GM12878 (cell line): ENCODE measurements at regions not wholly inside any gene's neighbourhood (a gene's known extent, or its start where the extent isn't known, plus 50 kb on each side); places are given as distances from the start of the nearest gene placed in this dataset.

Experiments
- ATAC-seq: fragments of 200-7000 bp; cut with Tn5 transposase; 3 replicates; pipeline ENCODE4 v1.9.1; 2020; ENCODE audit warnings: mild to moderate bottlenecking, moderate library complexity
- BruUV-seq: library from RNA; stranded (reverse); fragments of 400-500 nt; replicated peaks from 2 replicates; lab custom pipeline; 2021; lab: Mats Ljungman, UMichigan
- CTCF ChIA-PET: fragments of 300-600 bp; sonication (Branson Sonifier 250); formaldehyde crosslinking; extraction: SDS; loops from one replicate; lab custom pipeline; 2021; ENCODE audit warnings: inconsistent platforms; lab: Yijun Ruan, JAX
- POLR2A ChIA-PET: fragments of 350-600 bp; formaldehyde crosslinking; extraction: SDS; loops from one replicate; lab custom pipeline; 2021; ENCODE audit warnings: inconsistent platforms; lab: Charles Lee
- RAD21 ChIA-PET: fragments of 300-600 bp; sonication (Branson Sonifier 250); formaldehyde crosslinking; loops from one replicate; lab custom pipeline; 2023; ENCODE audit warnings: antibody characterized with exemption; ENCODE audit not compliant: unreplicated experiment; lab: Charles Lee
- SMC1A ChIA-PET: fragments of 300-600 bp; sonication (Branson Sonifier 250); formaldehyde crosslinking; loops from one replicate; lab custom pipeline; 2023; ENCODE audit not compliant: unreplicated experiment, uncharacterized antibody; lab: Charles Lee
- DNase-seq: peaks from one replicate; pipeline ENCODE4 v3.0.0-alpha.2; 2011; ENCODE audit warnings: low read depth, low spot score
- FAIRE-seq: peaks from 3 replicates; lab custom pipeline; 2011; peaks lifted over from hg19 to GRCh38; lab: Jason Lieb, UNC
- H2AFZ ChIP-seq: 2 replicates; pipeline ENCODE4 v1.6.0; 2011; ENCODE audit warnings: low read depth, low read length, control low read depth; ENCODE audit not compliant: control insufficient read depth
- H3K27ac ChIP-seq: 2 replicates; pipeline ENCODE4 v1.5.1; 2011; ENCODE audit warnings: control low read depth; ENCODE audit not compliant: control insufficient read depth, insufficient read depth
- H3K27me3 ChIP-seq, 2 experiments: replicated peaks in 1 of 2; 2 replicates each; pipeline versions ENCODE4 v1.6.0 to v1.6.1; 2011; ENCODE audit warnings: low read length in 1 of 2; ENCODE audit not compliant: control insufficient read depth in 2 of 2, insufficient read depth in 2 of 2
- H3K36me3 ChIP-seq, 2 experiments: 2 replicates each; pipeline ENCODE4 v1.5.1; 2011; ENCODE audit warnings: low read length in 1 of 2; ENCODE audit not compliant: control insufficient read depth in 2 of 2, insufficient read depth in 2 of 2
- H3K4me1 ChIP-seq: 2 replicates; pipeline ENCODE4 v1.6.1; 2011; ENCODE audit warnings: mild to moderate bottlenecking, low read length, moderate library complexity, mixed read lengths; ENCODE audit not compliant: control insufficient read depth, insufficient read depth
- H3K4me2 ChIP-seq: 2 replicates; pipeline ENCODE4 v1.6.0; 2011; ENCODE audit warnings: control low read depth; ENCODE audit not compliant: control insufficient read depth, insufficient read depth
- H3K4me3 ChIP-seq: fragments of 200-600 bp; sonication (generic); 2 replicates; pipeline ENCODE4 v1.5.1; 2016
- H3K79me2 ChIP-seq: 2 replicates; pipeline ENCODE4 v1.6.0; 2011; ENCODE audit warnings: low read length; ENCODE audit not compliant: control insufficient read depth, insufficient read depth
- H3K9ac ChIP-seq: 2 replicates; pipeline ENCODE4 v1.8.0; 2011; ENCODE audit warnings: low read length, control low read depth, mixed read lengths; ENCODE audit not compliant: control insufficient read depth, insufficient read depth
- H3K9me3 ChIP-seq: replicated peaks from 3 replicates; pipeline ENCODE4 v1.5.1; 2011; ENCODE audit warnings: mild to moderate bottlenecking, low read length; ENCODE audit not compliant: control insufficient read depth, insufficient read depth
- H4K20me1 ChIP-seq: 2 replicates; pipeline ENCODE4 v1.6.0; 2011; ENCODE audit not compliant: control insufficient read depth, insufficient read depth
- ATF7 ChIP-seq: fragments of 450-650 bp; IDR thresholded peaks from 2 replicates; pipeline ENCODE4 v1.6.1; 2016; ENCODE audit warnings: low read depth, mild to moderate bottlenecking
- BCL11A ChIP-seq: IDR thresholded peaks from 2 replicates; pipeline ENCODE4 v1.6.1; 2011; ENCODE audit warnings: low read depth, low read length
- BHLHE40 ChIP-seq, 2 experiments: fragments of 450-650 bp in 1 of 2; IDR thresholded peaks; 2 replicates each; pipeline ENCODE4 v1.6.1; 2011 to 2017; ENCODE audit warnings: low read depth in 2 of 2, borderline replicate concordance in 1 of 2, improper control_type of control experiment in 1 of 2, low read length in 1 of 2, mild to moderate bottlenecking in 1 of 2
- EP300 ChIP-seq, 2 experiments: fragments of 150-350 bp in 1 of 2; IDR thresholded peaks; 2 replicates each; pipeline ENCODE4 v1.6.1; 2011 to 2012; ENCODE audit warnings: low read depth in 2 of 2, low read length in 2 of 2, borderline replicate concordance in 1 of 2, improper control_type of control experiment in 1 of 2, inconsistent platforms in 1 of 2; ENCODE audit not compliant: control insufficient read depth in 1 of 2
- HCFC1 ChIP-seq: fragments of 150-350 bp; IDR thresholded peaks from 2 replicates; pipeline ENCODE4 v1.6.1; 2014; ENCODE audit warnings: low read length
- IRF4 ChIP-seq: IDR thresholded peaks from 2 replicates; pipeline ENCODE4 v1.6.1; 2011; ENCODE audit warnings: low read depth, low read length
- JUNB ChIP-seq: IDR thresholded peaks from 2 replicates; pipeline ENCODE4 v1.6.1; 2016; ENCODE audit warnings: antibody characterized with exemption, mild to moderate bottlenecking
- JUND ChIP-seq: IDR thresholded peaks from 2 replicates; pipeline ENCODE4 v1.6.1; 2012; ENCODE audit warnings: low read depth, mild to moderate bottlenecking, low read length, improper control_type of control experiment, moderate library complexity
- MXI1 ChIP-seq: fragments of 150-350 bp; IDR thresholded peaks from 2 replicates; pipeline ENCODE4 v1.6.1; 2011; ENCODE audit warnings: low read depth, mild to moderate bottlenecking, inconsistent platforms, low read length, improper control_type of control experiment
- NFIC ChIP-seq: IDR thresholded peaks from 2 replicates; pipeline ENCODE4 v1.6.1; 2012; ENCODE audit warnings: low read depth, mild to moderate bottlenecking, inconsistent platforms, low read length, moderate library complexity
- PBX3 ChIP-seq: IDR thresholded peaks from 2 replicates; pipeline ENCODE4 v1.6.1; 2011; ENCODE audit warnings: mild to moderate bottlenecking, low read depth, low read length, moderate library complexity; ENCODE audit not compliant: insufficient replicate concordance
- RB1 ChIP-seq: fragments of 450-650 bp; formaldehyde crosslinking; IDR thresholded peaks from 2 replicates; pipeline ENCODE4 v1.6.1; 2017; ENCODE audit warnings: mild to moderate bottlenecking, borderline replicate concordance
- RUNX3 ChIP-seq: IDR thresholded peaks from 2 replicates; pipeline ENCODE4 v1.6.1; 2012; ENCODE audit warnings: low read length, inconsistent platforms
- SMAD5 ChIP-seq: IDR thresholded peaks from 2 replicates; pipeline ENCODE4 v1.6.1; 2016; ENCODE audit warnings: antibody characterized with exemption, low read depth
- SMC3 ChIP-seq: IDR thresholded peaks from 2 replicates; pipeline ENCODE4 v1.6.1; 2011; ENCODE audit warnings: low read length, improper control_type of control experiment, borderline replicate concordance
- TCF3 ChIP-seq: IDR thresholded peaks from 2 replicates; pipeline ENCODE4 v1.6.1; 2012; ENCODE audit warnings: low read depth, mild to moderate bottlenecking, low read length, borderline replicate concordance; ENCODE audit not compliant: insufficient read depth
- ZNF207 ChIP-seq: fragments of 450-650 bp; IDR thresholded peaks from 2 replicates; pipeline ENCODE4 v1.6.1; 2014; ENCODE audit warnings: antibody characterized with exemption, mild to moderate bottlenecking, borderline replicate concordance
- ZZZ3 ChIP-seq: IDR thresholded peaks from 2 replicates; pipeline ENCODE4 v1.6.1; 2011; ENCODE audit warnings: low read depth; ENCODE audit not compliant: control insufficient read depth, insufficient read length
- WGBS: methylation state at CpG from one replicate; pipeline ENCODE4 v1.1.6; 2016; ENCODE audit warnings: low lambda C conversion rate; ENCODE audit not compliant: insufficient replicate concordance, insufficient coverage; ENCODE audit errors: missing lambda C conversion rate; 5-methylcytosine and 5-hydroxymethylcytosine counted together
- in situ Hi-C: fragments of 300-500 bp; cut with MboI; formaldehyde crosslinking; loops from 9 replicates; pipeline ENCODE4 v1.14.3; 2018; ENCODE audit warnings: mixed read lengths
- intact Hi-C: fragments of 100-400 bp; cut with micrococcal nuclease; formaldehyde crosslinking; loops from one replicate; pipeline ENCODE4 v1.14.2; 2022; ENCODE audit not compliant: unreplicated experiment
- TF ChIP-seq, protein P1 (sequence below): fragments of 450-650 bp; IDR thresholded peaks from 2 replicates; pipeline ENCODE4 v1.6.1; 2017; ENCODE audit warnings: mild to moderate bottlenecking, low read depth, inconsistent platforms; ENCODE audit not compliant: poor library complexity, severe bottlenecking

- ChIA-PET RAD21 (no interaction called here), SMC1A (no interaction called here), CTCF (no interaction called here), POLR2A (no interaction called here)
- peak; percentile 41 for FAIRE-seq
- no peaks in the 10 kb centered on the region for H3K4me1 ChIP-seq
- H3K79me2 ChIP-seq: no peaks in the 10 kb centered on the region
- intact Hi-C loops (no loop called here), in situ Hi-C loops (no loop called here)
- no peaks in the 10 kb centered on the region for H3K36me3 ChIP-seq
- BruUV-seq: no TSS peak
- ATAC-seq: peak; percentile 81
- H2AFZ ChIP-seq: no peak overlapping the region
- no peaks in the 10 kb centered on the region for H4K20me1 ChIP-seq
- H3K27me3 ChIP-seq: no peaks in the 10 kb centered on the region
- DNase-seq: peak; percentile 21
- 26% methylated on average over 5 of the region's 5 CpGs for WGBS
- no peak overlapping the region for H3K27ac ChIP-seq
- H3K4me2 ChIP-seq: no peak overlapping the region
- no peaks in the 10 kb centered on the region for H3K9me3 ChIP-seq
- H3K4me3 ChIP-seq: no peak overlapping the region
- no peak overlapping the region for H3K9ac ChIP-seq
- TF ChIP-seq BCL11A: peak; percentile 60; the same call in 1 of the 2 replicates
- peak; percentile 23; the same call in 1 of the 2 replicates for TF ChIP-seq ATF7
- TF ChIP-seq, protein P1, sequence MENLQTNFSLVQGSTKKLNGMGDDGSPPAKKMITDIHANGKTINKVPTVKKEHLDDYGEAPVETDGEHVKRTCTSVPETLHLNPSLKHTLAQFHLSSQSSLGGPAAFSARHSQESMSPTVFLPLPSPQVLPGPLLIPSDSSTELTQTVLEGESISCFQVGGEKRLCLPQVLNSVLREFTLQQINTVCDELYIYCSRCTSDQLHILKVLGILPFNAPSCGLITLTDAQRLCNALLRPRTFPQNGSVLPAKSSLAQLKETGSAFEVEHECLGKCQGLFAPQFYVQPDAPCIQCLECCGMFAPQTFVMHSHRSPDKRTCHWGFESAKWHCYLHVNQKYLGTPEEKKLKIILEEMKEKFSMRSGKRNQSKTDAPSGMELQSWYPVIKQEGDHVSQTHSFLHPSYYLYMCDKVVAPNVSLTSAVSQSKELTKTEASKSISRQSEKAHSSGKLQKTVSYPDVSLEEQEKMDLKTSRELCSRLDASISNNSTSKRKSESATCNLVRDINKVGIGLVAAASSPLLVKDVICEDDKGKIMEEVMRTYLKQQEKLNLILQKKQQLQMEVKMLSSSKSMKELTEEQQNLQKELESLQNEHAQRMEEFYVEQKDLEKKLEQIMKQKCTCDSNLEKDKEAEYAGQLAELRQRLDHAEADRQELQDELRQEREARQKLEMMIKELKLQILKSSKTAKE: peak; percentile 25
- TF ChIP-seq IRF4: peak; percentile 66; the same call in 1 of the 2 replicates
- peak in 1 of 2 experiments; percentile 33; a peak in 2 of 4 replicates for TF ChIP-seq EP300 (IDR thresholded peaks at IDR 0.05; ENCODE audit: borderline replicate concordance in 1 of 2, control insufficient read depth in 1 of 2, low read depth in 2 of 2, low read length in 2 of 2)
- TF ChIP-seq TCF3: no peak
- no peak for TF ChIP-seq ZZZ3
- TF ChIP-seq JUNB: peak; percentile 80
- no peak for TF ChIP-seq RB1
- no peak for TF ChIP-seq SMC3
- no peak for TF ChIP-seq ZNF207
- peak; percentile 60 for TF ChIP-seq PBX3
- TF ChIP-seq HCFC1: no peak
- TF ChIP-seq BHLHE40 (IDR thresholded peaks at IDR 0.05; ENCODE audit: borderline replicate concordance in 1 of 2, low read depth in 2 of 2, low read length in 1 of 2): 0 out of 4 replicates have a peak, but pooled peaks of 1 of the 2 experiments have one; percentile 6
- no peak for TF ChIP-seq MXI1
- TF ChIP-seq SMAD5: no peak
- peak; percentile 65 for TF ChIP-seq RUNX3
- TF ChIP-seq JUND: no peak
- 0 out of 2 replicates have a peak, but pooled peaks have one; percentile 28 for TF ChIP-seq NFIC
Observed at GRCh38 chr21:34276711-34277425, 86.9 kb upstream of the KCNE2 start.
